Erythroblast (primary cell): ENCODE measurements at regions not wholly inside any gene's neighbourhood (a gene's known extent, or its start where the extent isn't known, plus 50 kb on each side); places are given as distances from the start of the nearest gene placed in this dataset.

Experiments
- GATA1 ChIP-seq: IDR thresholded peaks from 2 replicates; pipeline ENCODE4 v1.6.1; 2011; ENCODE audit warnings: low read depth, mild to moderate bottlenecking, control low read depth, low read length, moderate library complexity
- POLR2A ChIP-seq: IDR thresholded peaks from 2 replicates; pipeline ENCODE4 v1.6.1; 2011; ENCODE audit warnings: mild to moderate bottlenecking, low read length

DNA sequence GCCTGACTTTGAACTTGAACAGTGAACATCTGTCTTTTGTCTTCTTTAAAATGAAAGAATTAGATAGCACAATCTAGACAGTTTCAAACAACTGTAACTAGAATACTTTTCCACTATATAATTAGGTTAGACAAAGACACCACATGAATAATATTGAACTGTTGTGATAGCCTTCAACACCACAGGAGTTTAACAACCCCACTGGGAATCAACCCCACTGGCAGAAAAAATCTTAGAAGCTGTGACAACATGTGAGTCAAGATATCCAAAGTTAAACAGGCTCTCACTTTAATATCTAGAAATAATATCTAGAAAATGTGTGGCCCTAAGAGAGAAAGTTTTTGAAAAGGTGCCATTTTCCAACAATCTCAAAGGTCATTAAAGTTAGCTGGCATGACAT is 64.4 kb upstream of the PRICKLE2 start:
- TF ChIP-seq POLR2A (no peak), GATA1 (no peak)
